Endothelial cell of umbilical vein (primary cell): ENCODE measurements at regions not wholly inside any gene's neighbourhood (a gene's known extent, or its start where the extent isn't known, plus 50 kb on each side); places are given as distances from the start of the nearest gene placed in this dataset.

Source experiments
- CTCF ChIP-seq, 2 donors: IDR thresholded peaks; 1 replicate in 1 of 2; 2 replicates in 1 of 2; pipeline ENCODE4 v1.5.1; 2011; ENCODE audit warnings: low read length in 2 of 2, mild to moderate bottlenecking in 2 of 2, moderate library complexity in 2 of 2, control low read depth in 1 of 2, inconsistent platforms in 1 of 2, low read depth in 1 of 2; ENCODE audit not compliant: insufficient read depth in 1 of 2; ENCODE audit errors: extremely low read depth in 1 of 2
- MYC ChIP-seq: IDR thresholded peaks from one replicate; pipeline ENCODE4 v1.6.1; 2011; ENCODE audit warnings: mild to moderate bottlenecking, low read depth, low read length

- TF ChIP-seq CTCF (IDR thresholded peaks at IDR 0.05; ENCODE audit: extremely low read depth in 1 of 2, insufficient read depth in 1 of 2, low read depth in 1 of 2, low read length in 2 of 2) = no peak
- no peak for TF ChIP-seq MYC
Observed at GRCh38 chr12:83933615-83934014, 979.0 kb downstream of the SLC6A15 start.
